Trophoblast cell (in vitro differentiated cells and primary cell): ENCODE measurements at regions not wholly inside any gene's neighbourhood (a gene's known extent, or its start where the extent isn't known, plus 50 kb on each side); places are given as distances from the start of the nearest gene placed in this dataset.

ENCODE experiments used
- DNase-seq, 2 donors: peaks; one replicate each; pipeline ENCODE4 v3.0.0-alpha.2; 2016
- H2AFZ ChIP-seq: 2 replicates; pipeline ENCODE4 v1.6.1; 2013; ENCODE audit warnings: low read length, moderate library complexity, mild to moderate bottlenecking; ENCODE audit not compliant: insufficient read depth, poor library complexity
- H2AK5ac ChIP-seq: 2 replicates; pipeline ENCODE4 v1.6.1; 2013; ENCODE audit warnings: mild to moderate bottlenecking, low read length
- H2BK120ac ChIP-seq: 2 replicates; pipeline ENCODE4 v1.6.1; 2013; ENCODE audit warnings: low read length, mild to moderate bottlenecking, moderate library complexity; ENCODE audit not compliant: insufficient read depth, poor library complexity
- H2BK12ac ChIP-seq: 2 replicates; pipeline ENCODE4 v1.6.1; 2013; ENCODE audit warnings: mild to moderate bottlenecking, low read length, moderate library complexity
- H2BK5ac ChIP-seq: 2 replicates; pipeline ENCODE4 v1.6.1; 2013; ENCODE audit warnings: low read length, low read depth, moderate library complexity, mild to moderate bottlenecking; ENCODE audit not compliant: poor library complexity
- H3K14ac ChIP-seq: 2 replicates; pipeline ENCODE4 v1.6.1; 2013; ENCODE audit warnings: mild to moderate bottlenecking, low read length
- H3K18ac ChIP-seq: 2 replicates; pipeline ENCODE4 v1.6.1; 2013; ENCODE audit warnings: mild to moderate bottlenecking, low read length
- H3K23ac ChIP-seq: 2 replicates; pipeline ENCODE4 v1.6.1; 2013; ENCODE audit warnings: low read length
- H3K27ac ChIP-seq: 2 replicates; pipeline ENCODE4 v1.5.1; 2013; ENCODE audit warnings: low read depth, mild to moderate bottlenecking, inconsistent platforms, low read length, moderate library complexity
- H3K27me3 ChIP-seq: 2 replicates; pipeline ENCODE4 v1.6.1; 2013; ENCODE audit warnings: inconsistent platforms, mild to moderate bottlenecking, low read length, moderate library complexity; ENCODE audit not compliant: insufficient read depth
- H3K36me3 ChIP-seq, 2 experiments: 1 replicate in 1 of 2; 2 replicates in 1 of 2; pipeline ENCODE4 v1.6.1; 2013; ENCODE audit warnings: low read length in 2 of 2, mild to moderate bottlenecking in 2 of 2, moderate library complexity in 1 of 2; ENCODE audit not compliant: insufficient read depth in 2 of 2, control insufficient read depth in 1 of 2
- H3K4ac ChIP-seq: 2 replicates; pipeline ENCODE4 v1.6.1; 2013; ENCODE audit warnings: low read depth, mild to moderate bottlenecking, low read length, moderate library complexity
- H3K4me1 ChIP-seq, 2 experiments: 1 replicate in 1 of 2; 2 replicates in 1 of 2; pipeline ENCODE4 v1.6.1; 2013; ENCODE audit warnings: low read length in 2 of 2, mild to moderate bottlenecking in 2 of 2, moderate library complexity in 1 of 2; ENCODE audit not compliant: insufficient read depth in 2 of 2, control insufficient read depth in 1 of 2
- H3K4me2 ChIP-seq: 2 replicates; pipeline ENCODE4 v1.6.1; 2013; ENCODE audit warnings: inconsistent platforms, mild to moderate bottlenecking, low read length, moderate library complexity
- H3K4me3 ChIP-seq: 2 replicates; pipeline ENCODE4 v1.5.1; 2013; ENCODE audit warnings: mild to moderate bottlenecking, low read depth, low read length, inconsistent platforms
- H3K79me1 ChIP-seq: one replicate; pipeline ENCODE4 v1.6.1; 2013; ENCODE audit warnings: low read length
- H3K79me2 ChIP-seq: 2 replicates; pipeline ENCODE4 v1.6.1; 2013; ENCODE audit warnings: low read length, mild to moderate bottlenecking; ENCODE audit not compliant: control insufficient read depth, insufficient read depth, poor library complexity
- H3K9ac ChIP-seq: 2 replicates; pipeline ENCODE4 v1.6.1; 2013; ENCODE audit warnings: mild to moderate bottlenecking, low read length
- H3K9me3 ChIP-seq: 2 replicates; pipeline ENCODE4 v1.6.1; 2013; ENCODE audit warnings: low read depth, mild to moderate bottlenecking, control low read depth, inconsistent platforms, low read length; ENCODE audit not compliant: insufficient read depth
- H4K12ac ChIP-seq: 2 replicates; pipeline ENCODE4 v1.6.1; 2013; ENCODE audit warnings: low read depth, mild to moderate bottlenecking, low read length, moderate library complexity
- H4K8ac ChIP-seq: 2 replicates; pipeline ENCODE4 v1.6.1; 2013; ENCODE audit warnings: low read depth, mild to moderate bottlenecking, low read length, moderate library complexity
- H4K91ac ChIP-seq: one replicate; pipeline ENCODE4 v1.6.1; 2013; ENCODE audit warnings: low read depth, mild to moderate bottlenecking, low read length, moderate library complexity
- WGBS: extraction: QIAGEN DNeasy Blood & Tissue Kit; methylation state at CpG from one replicate; pipeline ENCODE4 v1.1.7; 2013; ENCODE audit warnings: missing lambda C conversion rate; ENCODE audit not compliant: insufficient read length, insufficient coverage; ENCODE audit errors: extremely low coverage; 5-methylcytosine and 5-hydroxymethylcytosine counted together

GRCh38 chr4:32988165-32988811, 2268.1 kb downstream of the PCDH7 start:
- no CpG with 5 or more reads among the region's 2 CpGs for WGBS
- DNase-seq = no peak
- Histone ChIP-seq H3K79me1 (no peaks in the 10 kb centered on the region), H3K27ac (no peak overlapping the region), H3K4ac (no peak overlapping the region), H3K9me3 (no peaks in the 10 kb centered on the region), H3K9ac (no peak overlapping the region), H4K91ac (no peak overlapping the region), H2BK120ac (no peak overlapping the region), H4K8ac (no peak overlapping the region), H3K18ac (no peak overlapping the region), H3K79me2 (no peaks in the 10 kb centered on the region), H3K4me3 (no peak overlapping the region), H2BK12ac (no peak overlapping the region), H3K23ac (no peak overlapping the region), H3K4me1 (no peaks in the 10 kb centered on the region), H2AFZ (no peak overlapping the region), H3K4me2 (no peak overlapping the region), H3K27me3 (no peaks in the 10 kb centered on the region), H4K12ac (no peak overlapping the region), H2BK5ac (no peak overlapping the region), H2AK5ac (no peak overlapping the region), H3K36me3 (no peaks in the 10 kb centered on the region), H3K14ac (no peak overlapping the region)

- Histone ChIP-seq H2AK5ac (no peak overlapping the region), H3K4ac (no peak overlapping the region), H2BK5ac (no peak overlapping the region), H3K4me1 (no peaks in the 10 kb centered on the region), H4K8ac (no peak overlapping the region), H4K91ac (no peak overlapping the region), H3K9ac (no peak overlapping the region), H3K27ac (no peak overlapping the region), H3K79me1 (no peaks in the 10 kb centered on the region), H3K4me3 (no peak overlapping the region), H3K4me2 (no peak overlapping the region), H2BK12ac (no peak overlapping the region), H2BK120ac (no peak overlapping the region), H3K27me3 (no peaks in the 10 kb centered on the region), H3K23ac (no peak overlapping the region), H3K14ac (no peak overlapping the region), H2AFZ (no peak overlapping the region), H3K79me2 (no peaks in the 10 kb centered on the region), H3K18ac (no peak overlapping the region), H3K36me3 (no peaks in the 10 kb centered on the region), H3K9me3 (no peaks in the 10 kb centered on the region), H4K12ac (no peak overlapping the region)
- no CpG with 5 or more reads among the region's 1 CpG for WGBS
- no peak for DNase-seq
These were observed 2271.5 kb downstream of the PCDH7 start for GRCh38 chr4:32991663-32992062.

- H3K79me2 ChIP-seq = no peaks in the 10 kb centered on the region
- no peak for DNase-seq
- no CpG with 5 or more reads among the region's 3 CpGs for WGBS
- no peak overlapping the region for H4K91ac ChIP-seq
- no peak overlapping the region for H2BK5ac ChIP-seq
- no peaks in the 10 kb centered on the region for H3K27me3 ChIP-seq
- no peak overlapping the region for H4K8ac ChIP-seq
- H2BK120ac ChIP-seq = no peak overlapping the region
- H2AFZ ChIP-seq = no peak overlapping the region
- no peaks in the 10 kb centered on the region for H3K79me1 ChIP-seq
- no peaks in the 10 kb centered on the region for H3K9me3 ChIP-seq
- no peak overlapping the region for H3K9ac ChIP-seq
- H2AK5ac ChIP-seq = no peak overlapping the region
- H3K4me3 ChIP-seq = no peak overlapping the region
- H2BK12ac ChIP-seq = no peak overlapping the region
- H3K36me3 ChIP-seq = no peaks in the 10 kb centered on the region
- no peaks in the 10 kb centered on the region for H3K4me1 ChIP-seq
- no peak overlapping the region for H3K4me2 ChIP-seq
- no peak overlapping the region for H3K27ac ChIP-seq
- H3K14ac ChIP-seq = no peak overlapping the region
- H3K23ac ChIP-seq = no peak overlapping the region
- no peak overlapping the region for H4K12ac ChIP-seq
- no peak overlapping the region for H3K18ac ChIP-seq
- no peak overlapping the region for H3K4ac ChIP-seq
These were observed 2275.1 kb downstream of the PCDH7 start for GRCh38 chr4:32994981-32995881.

GRCh38 chr4:33013282-33013681, 2293.1 kb downstream of the PCDH7 start:
- no peak overlapping the region for H3K4me3 ChIP-seq
- no peak overlapping the region for H2AK5ac ChIP-seq
- H2BK120ac ChIP-seq = no peak overlapping the region
- no peaks in the 10 kb centered on the region for H3K79me1 ChIP-seq
- H2AFZ ChIP-seq = no peak overlapping the region
- H2BK12ac ChIP-seq = no peak overlapping the region
- no peak overlapping the region for H3K27ac ChIP-seq
- H3K36me3 ChIP-seq = no peaks in the 10 kb centered on the region
- H3K14ac ChIP-seq = no peak overlapping the region
- no peak overlapping the region for H3K4me2 ChIP-seq
- no peak overlapping the region for H3K23ac ChIP-seq
- no peak overlapping the region for H3K18ac ChIP-seq
- H3K79me2 ChIP-seq = no peaks in the 10 kb centered on the region
- no peak overlapping the region for H4K8ac ChIP-seq
- H3K27me3 ChIP-seq = no peaks in the 10 kb centered on the region
- no peak overlapping the region for H3K9ac ChIP-seq
- H3K9me3 ChIP-seq = no peaks in the 10 kb centered on the region
- H4K91ac ChIP-seq = no peak overlapping the region
- H4K12ac ChIP-seq = no peak overlapping the region
- H3K4ac ChIP-seq = no peak overlapping the region
- no peak for DNase-seq
- H3K4me1 ChIP-seq = no peaks in the 10 kb centered on the region
- no CpG with 5 or more reads among the region's 2 CpGs for WGBS
- H2BK5ac ChIP-seq = no peak overlapping the region
